Loucy (cell line): ENCODE measurements at regions not wholly inside any gene's neighbourhood (a gene's known extent, or its start where the extent isn't known, plus 50 kb on each side); places are given as distances from the start of the nearest gene placed in this dataset.

Source experiments
- H2AFZ ChIP-seq: fragments of 200-600 bp; sonication (generic); 2 replicates; pipeline ENCODE4 v1.6.0; 2016; ENCODE audit warnings: antibody characterized with exemption, mild to moderate bottlenecking, low read length, moderate library complexity
- H3F3A ChIP-seq: fragments of 200-600 bp; 2 replicates; pipeline ENCODE4 v1.6.0; 2016; ENCODE audit warnings: antibody characterized with exemption, low read depth, mild to moderate bottlenecking
- H3K27me3 ChIP-seq: fragments of 200-600 bp; sonication (generic); 2 replicates; pipeline ENCODE4 v1.6.1; 2014; ENCODE audit warnings: low read length, mild to moderate bottlenecking; ENCODE audit not compliant: insufficient read depth, poor library complexity, severe bottlenecking
- H3K36me3 ChIP-seq: fragments of 200-600 bp; sonication (generic); 2 replicates; pipeline ENCODE4 v1.6.1; 2016; ENCODE audit warnings: low read length; ENCODE audit not compliant: insufficient read depth
- H3K4me1 ChIP-seq: fragments of 200-600 bp; sonication (generic); 2 replicates; pipeline ENCODE4 v1.5.1; 2014; ENCODE audit warnings: low read length, mild to moderate bottlenecking; ENCODE audit not compliant: insufficient read depth, poor library complexity, severe bottlenecking
- H3K4me2 ChIP-seq: fragments of 200-600 bp; sonication (generic); 2 replicates; pipeline ENCODE4 v1.6.0; 2014; ENCODE audit warnings: antibody characterized with exemption, low read length, low read depth, mild to moderate bottlenecking; ENCODE audit not compliant: poor library complexity, severe bottlenecking
- H3K4me3 ChIP-seq: fragments of 200-600 bp; sonication (generic); 2 replicates; pipeline ENCODE4 v1.5.1; 2014; ENCODE audit warnings: low read length, mild to moderate bottlenecking, mixed read lengths; ENCODE audit not compliant: poor library complexity, severe bottlenecking
- H3K79me2 ChIP-seq: fragments of 200-600 bp; sonication (generic); 2 replicates; pipeline ENCODE4 v1.6.1; 2014; ENCODE audit warnings: low read length; ENCODE audit not compliant: insufficient read depth
- H3K9ac ChIP-seq: fragments of 200-600 bp; sonication (generic); 2 replicates; pipeline ENCODE4 v1.6.0; 2014; ENCODE audit warnings: mild to moderate bottlenecking, low read depth, low read length, moderate library complexity; ENCODE audit not compliant: poor library complexity, severe bottlenecking
- H3K9me2 ChIP-seq: fragments of 200-600 bp; sonication (generic); replicated peaks from 2 replicates; pipeline ENCODE4 v1.6.1; 2016; ENCODE audit warnings: low read depth, low read length, mixed read lengths
- H3K9me3 ChIP-seq: fragments of 200-600 bp; sonication (generic); 2 replicates; pipeline ENCODE4 v1.6.1; 2014; ENCODE audit warnings: mild to moderate bottlenecking, antibody characterized with exemption, low read length, low read depth; ENCODE audit not compliant: insufficient read depth
- H4K20me1 ChIP-seq: fragments of 200-600 bp; sonication (generic); 2 replicates; pipeline ENCODE4 v1.6.0; 2014; ENCODE audit warnings: antibody characterized with exemption, low read length, mild to moderate bottlenecking; ENCODE audit not compliant: insufficient read depth, poor library complexity, severe bottlenecking
- CTCF ChIP-seq: fragments of 200-600 bp; sonication (generic); conservative IDR thresholded peaks from 2 replicates; pipeline ENCODE4 v1.5.1; 2014; ENCODE audit warnings: mild to moderate bottlenecking, antibody characterized with exemption, low read length
- EZH2phosphoT487 ChIP-seq: fragments of 200-600 bp; IDR thresholded peaks from 2 replicates; pipeline ENCODE4 v1.6.1; 2018; ENCODE audit warnings: antibody characterized with exemption, mild to moderate bottlenecking, moderate library complexity, borderline replicate concordance

- Histone ChIP-seq H4K20me1 (no peaks in the 10 kb centered on the region), H3F3A (no peaks in the 10 kb centered on the region), H3K9me2 (no peaks in the 10 kb centered on the region), H3K4me3 (no peak overlapping the region), H3K4me1 (no peaks in the 10 kb centered on the region), H3K27me3 (no peaks in the 10 kb centered on the region), H3K79me2 (no peaks in the 10 kb centered on the region), H3K9me3 (peaks cover 19% of the 10 kb centered on the region; the same call in 1 of the 2 replicates), H3K4me2 (no peak overlapping the region), H2AFZ (no peak overlapping the region), H3K9ac (no peak overlapping the region), H3K36me3 (no peaks in the 10 kb centered on the region)
- TF ChIP-seq CTCF (no peak), EZH2phosphoT487 (no peak)
These were observed 392.6 kb downstream of the FUT8 start for GRCh38 chr14:65805113-65805473.

- no peaks in the 10 kb centered on the region for H4K20me1 ChIP-seq
- no peak overlapping the region for H3K4me2 ChIP-seq
- no peak overlapping the region for H3K9ac ChIP-seq
- H3K4me1 ChIP-seq, result no peaks in the 10 kb centered on the region
- H3K36me3 ChIP-seq, result no peaks in the 10 kb centered on the region
- H3K79me2 ChIP-seq, result no peaks in the 10 kb centered on the region
- H3K27me3 ChIP-seq, result no peaks in the 10 kb centered on the region
- H3K4me3 ChIP-seq, result no peak overlapping the region
- no peaks in the 10 kb centered on the region for H3F3A ChIP-seq
- peaks cover 19% of the 10 kb centered on the region; the same call in 1 of the 2 replicates for H3K9me3 ChIP-seq
- H2AFZ ChIP-seq, result no peak overlapping the region
- TF ChIP-seq CTCF (no peak), EZH2phosphoT487 (no peak)
- no peaks in the 10 kb centered on the region for H3K9me2 ChIP-seq
These were observed 395.9 kb downstream of the FUT8 start for GRCh38 chr14:65808390-65808789.

- Histone ChIP-seq H3K9ac (no peak overlapping the region), H3K4me1 (no peaks in the 10 kb centered on the region), H3K27me3 (no peaks in the 10 kb centered on the region), H3K79me2 (no peaks in the 10 kb centered on the region), H3K9me3 (peaks cover 19% of the 10 kb centered on the region; the same call in 1 of the 2 replicates), H3K36me3 (no peaks in the 10 kb centered on the region), H3K4me2 (no peak overlapping the region), H3K4me3 (no peak overlapping the region), H3K9me2 (no peaks in the 10 kb centered on the region), H3F3A (no peaks in the 10 kb centered on the region), H4K20me1 (no peaks in the 10 kb centered on the region), H2AFZ (no peak overlapping the region)
- TF ChIP-seq EZH2phosphoT487, result no peak
- TF ChIP-seq CTCF, result no peak
These were observed 397.8 kb downstream of the FUT8 start for GRCh38 chr14:65810322-65810721.
